Endometrium (tissue), 2 donors: ENCODE measurements at regions not wholly inside any gene's neighbourhood (a gene's known extent, or its start where the extent isn't known, plus 50 kb on each side); places are given as distances from the start of the nearest gene placed in this dataset.
"Not testable (repeated sequence)": the region's sequence is repeated elsewhere in the genome, so short reads cannot be mapped to it uniquely, and the experiment has no call there.

Experiments
- FAIRE-seq: peaks from 2 replicates; lab custom pipeline; 2012; peaks lifted over from hg19 to GRCh38; lab: Jason Lieb, UNC
- donor health status: control.
- donor health status: control.

- no peak for FAIRE-seq
These were observed 53.0 kb downstream of the ACTBL2 start for GRCh38 chr5:57429513-57430120.

- not testable (repeated sequence) for FAIRE-seq
These were observed 53.6 kb downstream of the ACTBL2 start for GRCh38 chr5:57429021-57429420.

- FAIRE-seq = no peak
These were observed 59.6 kb downstream of the ACTBL2 start for GRCh38 chr5:57422993-57423392.

GRCh38 chr5:57422341-57422740, 60.3 kb downstream of the ACTBL2 start:
- FAIRE-seq = no peak

GRCh38 chr5:57420801-57421200, 61.8 kb downstream of the ACTBL2 start:
- no peak for FAIRE-seq

- no peak for FAIRE-seq
These were observed 64.6 kb downstream of the ACTBL2 start for GRCh38 chr5:57417971-57418370.

GRCh38 chr5:57417320-57417719, 65.3 kb downstream of the ACTBL2 start:
- no peak for FAIRE-seq

GRCh38 chr5:57416278-57416994, 66.2 kb downstream of the ACTBL2 start:
- FAIRE-seq = no peak

- FAIRE-seq = no peak
These were observed 67.8 kb downstream of the ACTBL2 start for GRCh38 chr5:57414857-57415256.

- FAIRE-seq = no peak
These were observed 68.4 kb downstream of the ACTBL2 start for GRCh38 chr5:57414191-57414590.

- no peak for FAIRE-seq
These were observed 69.5 kb downstream of the ACTBL2 start for GRCh38 chr5:57413145-57413544.

- FAIRE-seq = no peak
These were observed 69.9 kb downstream of the ACTBL2 start for GRCh38 chr5:57412680-57413079.

GRCh38 chr5:57411982-57412381, 70.6 kb downstream of the ACTBL2 start:
- FAIRE-seq = no peak

GRCh38 chr5:57410374-57411320, 72.0 kb downstream of the ACTBL2 start:
- no peak for FAIRE-seq

- no peak for FAIRE-seq
These were observed 73.9 kb downstream of the ACTBL2 start for GRCh38 chr5:57408714-57409113.

GRCh38 chr5:57408285-57408684, 74.3 kb downstream of the ACTBL2 start:
- FAIRE-seq = no peak

- FAIRE-seq = no peak
These were observed 75.2 kb downstream of the ACTBL2 start for GRCh38 chr5:57407391-57407790.

GRCh38 chr5:57406641-57407040, 76.0 kb downstream of the ACTBL2 start:
- FAIRE-seq = no peak

GRCh38 chr5:57405984-57406383, 76.6 kb downstream of the ACTBL2 start:
- no peak for FAIRE-seq

GRCh38 chr5:57402761-57403160, 79.8 kb downstream of the ACTBL2 start:
- FAIRE-seq = no peak

- FAIRE-seq = no peak
These were observed 80.3 kb downstream of the ACTBL2 start for GRCh38 chr5:57402348-57402747.

GRCh38 chr5:57398413-57399093, 84.1 kb downstream of the ACTBL2 start:
- no peak for FAIRE-seq
